ENCODE measurements at regions not wholly inside any gene's neighbourhood (a gene's known extent, or its start where the extent isn't known, plus 50 kb on each side); places are given as distances from the start of the nearest gene placed in this dataset.

GRCh38 chr13:84362777-84363176, 480.5 kb upstream of the SLITRK1 start:
- TF ChIP-seq POLR2A (IDR thresholded peaks at IDR 0.05; ENCODE audit: low read depth, low read length) (no peak), POLR2AphosphoS5 (IDR thresholded peaks at IDR 0.05; ENCODE audit: low read depth, low read length) (no peak), PAX5 (IDR thresholded peaks at IDR 0.05; ENCODE audit: insufficient read depth, low read length, severe bottlenecking) (no peak), TAF1 (IDR thresholded peaks at IDR 0.05; ENCODE audit: low read depth, low read length) (no peak), SPI1 (IDR thresholded peaks at IDR 0.05; ENCODE audit: low read depth, low read length) (no peak), POU2F2 (IDR thresholded peaks at IDR 0.05; ENCODE audit: low read depth, low read length) (no peak)

All from GM12891 (cell line).